Lower leg skin (tissue), 3 donors: ENCODE measurements at regions not wholly inside any gene's neighbourhood (a gene's known extent, or its start where the extent isn't known, plus 50 kb on each side); places are given as distances from the start of the nearest gene placed in this dataset.

ENCODE experiments used
- CTCF ChIP-seq, 3 donors: fragments of 450-650 bp; IDR thresholded peaks; one replicate each; pipeline ENCODE4 v1.5.1; 2016; ENCODE audit warnings: antibody characterized with exemption in 3 of 3, mild to moderate bottlenecking in 3 of 3, moderate library complexity in 2 of 3
- POLR2A ChIP-seq, 2 donors: fragments of 450-650 bp; IDR thresholded peaks; one replicate each; pipeline ENCODE4 v1.6.1; 2016 to 2017; ENCODE audit warnings: antibody characterized with exemption in 2 of 2, mild to moderate bottlenecking in 1 of 2, moderate library complexity in 1 of 2

- TF ChIP-seq CTCF (IDR thresholded peaks at IDR 0.05) (no peak), POLR2A (IDR thresholded peaks at IDR 0.05) (no peak)
Observed at GRCh38 chr2:173763641-173764040, 201.5 kb downstream of the SP3 start.
